Choroid plexus epithelial cell (primary cell): ENCODE measurements at regions not wholly inside any gene's neighbourhood (a gene's known extent, or its start where the extent isn't known, plus 50 kb on each side); places are given as distances from the start of the nearest gene placed in this dataset.

Experiments used
- DNase-seq: peaks from one replicate; pipeline ENCODE4 v3.0.0-alpha.2; 2010; ENCODE audit warnings: low read depth
- H3K4me3 ChIP-seq: 2 replicates; pipeline ENCODE4 v1.5.1; 2011; ENCODE audit warnings: low read depth, mild to moderate bottlenecking, control low read depth, low read length, moderate library complexity
- TF ChIP-seq, protein P1 (sequence below): conservative IDR thresholded peaks from 2 replicates; pipeline ENCODE4 v1.5.1; 2011; ENCODE audit warnings: low read depth, mild to moderate bottlenecking, control low read depth, inconsistent platforms, low read length, moderate library complexity

GRCh38 chr18:53984021-53984420 lies 240.4 kb downstream of the MBD2 start:
- no peak overlapping the region for H3K4me3 ChIP-seq
- peak; percentile 58 for DNase-seq
- TF ChIP-seq, protein P1, sequence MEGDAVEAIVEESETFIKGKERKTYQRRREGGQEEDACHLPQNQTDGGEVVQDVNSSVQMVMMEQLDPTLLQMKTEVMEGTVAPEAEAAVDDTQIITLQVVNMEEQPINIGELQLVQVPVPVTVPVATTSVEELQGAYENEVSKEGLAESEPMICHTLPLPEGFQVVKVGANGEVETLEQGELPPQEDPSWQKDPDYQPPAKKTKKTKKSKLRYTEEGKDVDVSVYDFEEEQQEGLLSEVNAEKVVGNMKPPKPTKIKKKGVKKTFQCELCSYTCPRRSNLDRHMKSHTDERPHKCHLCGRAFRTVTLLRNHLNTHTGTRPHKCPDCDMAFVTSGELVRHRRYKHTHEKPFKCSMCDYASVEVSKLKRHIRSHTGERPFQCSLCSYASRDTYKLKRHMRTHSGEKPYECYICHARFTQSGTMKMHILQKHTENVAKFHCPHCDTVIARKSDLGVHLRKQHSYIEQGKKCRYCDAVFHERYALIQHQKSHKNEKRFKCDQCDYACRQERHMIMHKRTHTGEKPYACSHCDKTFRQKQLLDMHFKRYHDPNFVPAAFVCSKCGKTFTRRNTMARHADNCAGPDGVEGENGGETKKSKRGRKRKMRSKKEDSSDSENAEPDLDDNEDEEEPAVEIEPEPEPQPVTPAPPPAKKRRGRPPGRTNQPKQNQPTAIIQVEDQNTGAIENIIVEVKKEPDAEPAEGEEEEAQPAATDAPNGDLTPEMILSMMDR = no peak

DNA sequence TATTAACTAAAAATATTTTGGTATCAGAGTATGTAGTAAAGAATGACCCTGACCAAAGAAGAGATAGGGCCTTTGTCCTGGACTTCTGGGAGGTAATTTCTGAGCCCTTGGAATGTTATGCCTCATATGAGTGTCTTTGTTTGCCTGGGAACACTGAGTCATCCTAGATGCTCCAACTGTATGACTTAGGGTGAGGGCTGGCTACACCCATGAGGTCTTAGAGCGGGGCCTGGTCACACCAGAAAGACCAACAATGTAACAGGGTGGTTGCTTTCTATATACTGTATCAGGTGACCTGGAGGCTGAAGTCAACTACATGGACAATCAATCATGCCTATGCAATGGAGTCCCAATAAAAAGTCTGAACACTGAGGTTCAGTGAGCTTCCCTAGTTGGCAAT lies 253.1 kb downstream of the MBD2 start:
- H3K4me3 ChIP-seq = no peak overlapping the region
- DNase-seq = peak; percentile 1
- TF ChIP-seq, protein P1 = no peak

- H3K4me3 ChIP-seq = no peak overlapping the region
- DNase-seq = no peak
- TF ChIP-seq, protein P1 = no peak
Observed at GRCh38 chr18:53952700-53953099, 271.8 kb downstream of the MBD2 start.

DNA sequence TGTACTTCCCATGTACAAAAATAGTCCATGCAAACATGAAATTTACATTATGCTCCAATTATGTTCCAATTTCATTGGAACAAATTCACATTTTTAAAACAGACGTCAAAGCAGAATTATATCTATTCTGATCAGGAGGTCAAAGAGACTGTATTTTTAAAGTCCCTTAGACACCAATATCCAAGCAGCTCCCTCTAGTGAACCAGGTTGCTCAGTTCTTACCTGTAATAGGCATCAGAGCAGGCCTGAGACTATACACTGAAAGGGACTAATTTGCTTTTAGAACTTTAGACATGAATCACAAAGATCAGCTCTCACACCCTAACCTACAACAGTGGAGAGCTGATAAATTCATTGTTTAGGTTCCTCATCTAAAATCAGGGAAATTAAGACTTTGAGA lies 273.9 kb downstream of the MBD2 start:
- TF ChIP-seq, protein P1 = no peak
- no peak overlapping the region for H3K4me3 ChIP-seq

GRCh38 chr18:53948991-53949390 lies 275.5 kb downstream of the MBD2 start:
- DNase-seq = no peak
- no peak overlapping the region for H3K4me3 ChIP-seq
- TF ChIP-seq, protein P1 = no peak

More for the DNA sequence above, 273.9 kb downstream of the MBD2 start:
- DNase-seq = no peak

- TF ChIP-seq, protein P1 = no peak
- no peak for DNase-seq
- H3K4me3 ChIP-seq = no peak overlapping the region
Observed at GRCh38 chr18:53947092-53947640, 277.3 kb downstream of the MBD2 start.

DNA sequence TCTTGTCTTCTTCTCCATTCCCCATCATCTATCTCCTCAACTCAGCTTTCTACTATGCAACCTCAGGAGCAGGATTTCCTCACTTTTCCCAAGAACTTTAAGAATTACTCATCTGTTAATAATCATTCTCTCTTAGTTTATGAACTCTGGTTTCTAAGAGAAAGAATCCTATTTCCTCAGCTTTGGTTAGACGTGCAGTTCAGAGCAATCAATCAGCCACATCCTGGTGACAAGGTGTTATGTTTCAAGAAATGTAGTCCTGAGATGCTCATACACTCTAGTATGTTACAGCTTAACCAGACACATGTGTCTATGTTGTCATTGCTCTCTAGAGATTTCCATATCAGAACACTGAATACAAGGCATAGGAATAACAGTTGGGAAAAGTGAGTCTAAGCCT lies 277.9 kb downstream of the MBD2 start:
- TF ChIP-seq, protein P1 = no peak
- DNase-seq = no peak
- no peak overlapping the region for H3K4me3 ChIP-seq
